ENCODE measurements at regions not wholly inside any gene's neighbourhood (a gene's known extent, or its start where the extent isn't known, plus 50 kb on each side); places are given as distances from the start of the nearest gene placed in this dataset.

- DNase-seq = no peak
Measured at GRCh38 chr12:41981013-41981412, 163.7 kb downstream of the GXYLT1 start.

GRCh38 chr12:41980390-41980789 lies 164.3 kb downstream of the GXYLT1 start:
- peak; percentile 2 for DNase-seq

DNA sequence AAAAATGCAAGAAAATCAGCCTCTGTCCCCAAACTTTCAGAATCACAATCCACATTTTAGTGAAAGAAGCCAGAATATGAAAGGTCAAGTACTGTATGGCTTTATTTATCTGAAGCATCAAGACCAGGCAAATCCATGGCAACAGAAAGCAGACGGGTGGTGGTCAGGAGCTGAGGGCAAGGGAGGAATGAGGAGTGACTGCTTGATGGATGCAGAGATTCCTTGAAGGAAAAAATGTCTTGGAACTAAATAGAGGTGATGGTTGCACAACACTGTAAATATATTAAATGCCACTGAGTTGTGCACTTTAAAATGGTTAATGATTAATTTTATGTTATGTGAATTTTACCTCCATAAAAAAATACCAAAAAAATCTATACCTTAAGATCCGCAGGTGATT lies 165.1 kb downstream of the GXYLT1 start:
- DNase-seq = no peak

DNA sequence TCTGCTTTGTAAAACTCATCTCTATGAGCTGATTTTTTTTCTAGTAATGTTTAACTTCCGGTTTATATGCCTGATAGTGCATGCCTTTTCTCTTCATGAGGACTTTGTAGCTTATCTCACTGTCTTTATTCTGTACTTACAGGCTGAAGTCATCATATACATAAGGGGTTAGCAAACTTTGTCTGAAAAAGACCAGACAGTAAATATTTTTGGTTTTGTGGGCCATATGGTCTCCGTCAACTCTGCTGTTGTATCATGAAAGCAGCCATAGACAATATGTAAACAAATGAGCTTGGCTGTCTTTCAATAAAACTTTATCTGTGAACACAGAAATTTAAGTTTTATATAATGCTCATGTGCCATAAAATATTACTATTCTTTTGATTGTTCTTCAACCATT lies 172.1 kb downstream of the GXYLT1 start:
- DNase-seq = no peak

DNA sequence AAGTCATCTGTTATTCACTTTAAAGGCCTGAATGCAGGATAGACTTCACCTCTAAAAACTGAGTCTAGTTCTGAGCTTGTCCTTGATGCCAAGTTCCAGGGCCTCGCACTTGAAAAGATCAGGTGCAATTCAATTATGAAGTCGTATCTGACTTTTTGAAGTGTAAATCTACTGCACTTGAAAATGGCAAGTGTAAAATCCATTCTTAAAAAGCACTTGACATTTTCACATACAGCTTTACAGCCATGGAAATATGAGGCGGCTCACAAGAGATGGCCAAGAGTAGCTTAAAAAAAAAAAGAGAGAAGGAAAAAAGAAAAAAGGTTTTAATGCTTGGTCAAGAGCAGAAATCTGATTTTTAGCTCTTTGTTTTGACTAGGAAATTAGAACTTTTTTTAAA lies 172.5 kb downstream of the GXYLT1 start:
- DNase-seq = no peak

GRCh38 chr12:41970744-41971143 lies 173.9 kb downstream of the GXYLT1 start:
- DNase-seq = no peak

GRCh38 chr12:41968599-41968998 lies 176.1 kb downstream of the GXYLT1 start:
- no peak for DNase-seq

GRCh38 chr12:41967668-41968500 lies 176.8 kb downstream of the GXYLT1 start:
- DNase-seq = peak; percentile 1

DNA sequence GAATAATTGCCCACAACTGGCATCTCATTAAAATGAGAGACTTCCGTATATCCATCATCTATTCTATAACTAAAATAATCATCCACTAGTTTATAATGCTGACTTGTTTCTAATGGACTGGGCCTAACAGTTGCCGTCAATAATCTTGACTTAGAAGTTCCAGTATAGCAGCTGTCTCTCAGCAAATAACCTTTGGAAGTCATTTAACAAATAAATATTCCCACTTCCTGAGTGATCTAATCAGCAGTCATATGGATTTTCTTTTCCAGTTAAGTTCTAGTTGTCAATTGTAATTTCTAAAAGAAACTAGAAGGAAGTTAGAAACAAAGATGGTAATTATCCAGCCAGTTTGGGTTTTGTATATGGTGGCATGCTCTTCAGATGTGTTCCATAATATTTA lies 177.8 kb downstream of the GXYLT1 start:
- DNase-seq = no peak

- DNase-seq = no peak
Measured at GRCh38 chr12:41966001-41966400, 178.7 kb downstream of the GXYLT1 start.

GRCh38 chr12:41963398-41963797 lies 181.3 kb downstream of the GXYLT1 start:
- DNase-seq = no peak

GRCh38 chr12:41962171-41962572 lies 182.5 kb downstream of the GXYLT1 start:
- no peak for DNase-seq

- no peak for DNase-seq
Measured at GRCh38 chr12:41959271-41959670, 185.4 kb downstream of the GXYLT1 start.

- DNase-seq = no peak
Measured at GRCh38 chr12:41956353-41956752, 188.3 kb downstream of the GXYLT1 start.

DNA sequence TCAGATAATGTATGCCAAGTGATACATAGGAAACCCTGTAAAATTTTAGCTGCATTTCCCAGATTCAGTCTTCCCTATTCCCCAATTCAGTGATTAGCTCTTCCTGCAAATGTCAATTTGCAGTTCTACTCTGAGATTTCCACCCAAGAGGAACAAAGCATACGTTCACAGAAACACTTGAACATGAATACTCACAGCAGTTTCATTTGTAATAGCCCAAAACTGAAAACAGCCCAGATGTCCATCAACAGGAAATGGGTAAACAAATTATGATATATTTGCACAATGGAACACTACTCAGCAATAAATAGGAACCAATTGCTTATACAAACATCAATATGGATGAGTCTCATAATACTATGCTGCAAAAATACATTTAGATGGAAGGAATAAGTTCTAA lies 194.2 kb downstream of the GXYLT1 start:
- no peak for DNase-seq

DNA sequence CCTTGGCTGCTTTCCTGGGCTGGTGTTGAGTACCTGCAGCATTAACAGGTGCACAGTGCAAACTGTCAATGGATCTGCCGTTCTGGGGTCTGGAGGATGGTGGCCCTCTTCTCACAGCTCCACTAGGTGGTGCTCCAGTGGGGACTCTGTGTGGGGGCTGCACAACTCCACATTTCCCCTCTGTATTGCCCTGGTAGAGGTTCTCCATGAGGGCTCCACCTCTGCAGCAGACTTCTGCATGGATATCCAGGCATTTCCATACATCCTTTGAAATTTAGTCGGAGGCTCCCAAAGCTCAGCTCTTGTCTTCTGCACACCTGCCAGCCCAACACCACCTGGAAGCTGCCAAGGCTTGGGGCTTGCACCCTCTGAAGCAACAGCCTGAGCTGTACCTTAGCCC lies 198.6 kb downstream of the GXYLT1 start:
- DNase-seq = no peak

GRCh38 chr12:41944216-41944615 lies 200.5 kb downstream of the GXYLT1 start:
- DNase-seq = peak; percentile 6

DNA sequence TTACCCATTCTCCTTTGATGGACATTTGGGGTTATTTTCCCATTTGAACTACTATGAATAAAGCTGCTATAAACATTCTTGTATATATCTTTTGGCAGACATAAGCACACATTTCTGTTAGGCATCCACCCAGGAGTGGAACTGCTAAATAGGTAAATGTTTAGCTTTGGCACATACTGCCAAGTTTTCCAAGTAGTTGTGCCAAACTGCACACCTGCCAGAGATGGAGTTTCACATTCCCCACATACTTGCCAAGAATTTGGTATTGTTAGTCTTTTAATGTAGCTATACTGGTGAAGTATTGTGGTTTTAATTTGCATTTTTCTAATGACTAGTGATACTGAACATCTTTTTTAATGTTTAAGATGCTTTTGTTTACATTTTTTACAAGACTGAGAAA lies 201.0 kb downstream of the GXYLT1 start:
- no peak for DNase-seq

- DNase-seq = no peak
Measured at GRCh38 chr12:41942354-41942753, 202.3 kb downstream of the GXYLT1 start.

- DNase-seq = no peak
Measured at GRCh38 chr12:41941079-41941478, 203.6 kb downstream of the GXYLT1 start.

DNA sequence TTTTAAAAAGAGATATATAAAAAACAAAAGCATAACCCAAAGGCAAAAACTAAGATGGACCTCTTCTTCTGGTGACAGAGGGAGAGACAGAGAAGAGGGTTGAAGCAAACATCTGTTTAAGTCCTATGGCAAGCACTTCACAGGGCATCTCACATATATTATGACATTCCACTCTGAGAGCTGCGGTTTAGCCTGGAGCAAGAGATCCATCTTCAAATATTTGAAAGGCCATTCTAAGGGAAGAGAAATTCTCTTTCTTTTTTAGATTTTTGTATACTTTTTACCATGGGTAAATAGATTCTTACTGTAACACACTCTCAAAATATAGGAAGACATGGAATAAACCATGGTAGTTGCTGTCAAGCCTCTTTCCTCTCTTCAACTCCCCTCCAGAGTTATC lies 204.1 kb downstream of the GXYLT1 start:
- DNase-seq = no peak

DNA sequence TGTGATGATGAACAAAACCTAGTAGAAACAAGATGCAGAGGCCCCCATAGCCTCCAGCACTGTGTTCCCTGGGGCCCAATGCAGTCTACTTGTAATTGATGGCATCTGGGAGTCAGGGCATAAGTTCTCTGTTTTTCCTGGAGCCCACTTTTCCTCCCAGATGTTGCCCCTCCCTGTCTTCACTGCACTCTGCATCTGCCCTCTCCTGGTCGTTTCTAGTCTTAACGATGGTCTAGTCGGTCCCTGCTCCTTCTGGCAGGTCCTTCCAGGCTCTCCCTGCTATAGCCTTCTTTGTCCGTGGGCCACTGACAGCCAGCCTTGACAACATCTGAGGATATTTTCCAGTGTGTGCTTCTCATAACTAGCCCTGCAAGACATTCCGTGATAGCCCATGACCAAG lies 208.3 kb downstream of the GXYLT1 start:
- DNase-seq = no peak

DNA sequence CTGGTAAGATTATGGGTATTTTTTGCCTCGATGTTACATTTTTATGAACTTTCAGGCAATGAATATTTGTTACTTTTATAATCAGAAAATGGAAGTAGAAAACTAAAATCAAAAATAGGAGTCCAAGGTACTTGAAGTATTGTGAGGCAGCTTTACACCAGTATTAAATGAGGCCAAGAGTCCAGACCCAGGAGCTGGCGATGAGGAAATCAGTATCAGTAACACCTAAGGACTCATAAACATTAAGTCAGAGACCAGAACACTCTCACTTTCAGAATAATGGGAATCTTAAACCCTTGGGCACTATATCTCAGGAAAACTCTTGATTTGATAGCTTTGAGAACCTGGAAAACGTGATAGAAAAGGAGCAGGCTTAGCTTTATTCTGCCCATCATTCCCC lies 208.8 kb downstream of the GXYLT1 start:
- DNase-seq = no peak

GRCh38 chr12:41932470-41932991 lies 212.1 kb downstream of the GXYLT1 start:
- peak; percentile 38 for DNase-seq

DNA sequence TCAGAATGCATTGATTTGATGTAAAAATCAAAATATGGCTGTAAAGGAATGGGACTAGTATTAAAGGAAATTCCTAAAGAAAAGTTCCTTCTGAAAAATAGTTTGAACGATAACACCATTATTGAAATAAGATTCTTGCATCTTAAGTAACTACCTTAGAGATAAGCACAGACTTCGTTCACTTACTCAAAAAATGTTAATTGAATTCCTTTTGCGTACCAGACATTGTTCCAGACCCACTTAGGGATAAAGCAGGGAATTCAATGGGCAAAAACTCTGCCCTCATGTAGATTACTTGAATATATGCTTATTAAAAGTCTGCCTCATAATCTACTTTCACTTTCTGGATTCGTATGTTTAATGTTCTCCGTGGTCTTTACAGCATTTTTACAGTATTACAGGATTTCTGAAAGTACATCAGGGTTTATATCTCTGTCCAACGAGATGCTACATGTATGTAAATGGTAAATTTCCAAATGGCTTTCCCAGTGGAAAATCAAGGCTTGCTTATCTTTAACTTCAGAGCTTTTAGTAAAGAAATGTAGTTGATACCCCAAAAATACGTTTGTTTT lies 213.7 kb downstream of the GXYLT1 start:
- DNase-seq = no peak

Data from fibroblast of skin of right quadriceps (primary cell).